HepG2 (cell line): ENCODE measurements at regions not wholly inside any gene's neighbourhood (a gene's known extent, or its start where the extent isn't known, plus 50 kb on each side); places are given as distances from the start of the nearest gene placed in this dataset.

Source experiments
- BRCA1 ChIP-seq: sonication (generic); formaldehyde crosslinking; IDR thresholded peaks from 2 replicates; pipeline ENCODE4 v1.4.0; 2020; ENCODE audit warnings: missing genetic modification reagents
- GMEB1 ChIP-seq: sonication (generic); formaldehyde crosslinking; IDR thresholded peaks from 2 replicates; pipeline ENCODE4 v1.5.1; 2020; ENCODE audit warnings: missing genetic modification reagents, mild to moderate bottlenecking, borderline replicate concordance
- ZNF770 ChIP-seq: sonication (generic); formaldehyde crosslinking; IDR thresholded peaks from 2 replicates; pipeline ENCODE4 v1.5.0; 2020; ENCODE audit warnings: mild to moderate bottlenecking, missing genetic modification reagents
- TF ChIP-seq, protein P1 (sequence below): IDR thresholded peaks from 2 replicates; pipeline ENCODE4 v1.6.1; 2012; ENCODE audit warnings: inconsistent platforms
- TF ChIP-seq, protein P2 (sequence below): sonication (generic); formaldehyde crosslinking; IDR thresholded peaks from 2 replicates; pipeline ENCODE4 v1.5.0; 2020; ENCODE audit warnings: missing genetic modification reagents

DNA sequence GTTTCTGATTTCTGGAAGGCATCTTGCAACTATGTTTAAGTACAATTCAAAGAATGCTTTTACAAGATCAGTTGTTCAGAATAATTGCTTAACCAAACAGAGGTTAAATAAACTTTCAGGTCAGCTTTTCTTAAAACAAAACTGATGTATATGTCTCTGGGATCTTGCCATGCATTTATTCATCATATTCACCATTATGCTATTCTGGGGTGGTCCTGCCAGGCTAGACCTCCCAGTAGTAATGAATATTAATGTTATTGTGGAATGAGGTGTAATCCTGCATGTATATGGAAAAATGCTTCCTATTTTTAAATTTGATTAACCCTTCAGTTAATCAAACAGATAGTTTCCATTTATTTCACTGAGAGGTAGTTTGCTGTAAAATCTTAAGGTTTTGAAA is 129.3 kb upstream of the RGPD4 start:
- TF ChIP-seq BRCA1 (no peak), ZNF770 (CRISPR knock-in tag) (no peak), GMEB1 (CRISPR knock-in tag) (no peak)
- TF ChIP-seq, protein P1, sequence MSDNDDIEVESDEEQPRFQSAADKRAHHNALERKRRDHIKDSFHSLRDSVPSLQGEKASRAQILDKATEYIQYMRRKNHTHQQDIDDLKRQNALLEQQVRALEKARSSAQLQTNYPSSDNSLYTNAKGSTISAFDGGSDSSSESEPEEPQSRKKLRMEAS, result no peak
- TF ChIP-seq, protein P2, sequence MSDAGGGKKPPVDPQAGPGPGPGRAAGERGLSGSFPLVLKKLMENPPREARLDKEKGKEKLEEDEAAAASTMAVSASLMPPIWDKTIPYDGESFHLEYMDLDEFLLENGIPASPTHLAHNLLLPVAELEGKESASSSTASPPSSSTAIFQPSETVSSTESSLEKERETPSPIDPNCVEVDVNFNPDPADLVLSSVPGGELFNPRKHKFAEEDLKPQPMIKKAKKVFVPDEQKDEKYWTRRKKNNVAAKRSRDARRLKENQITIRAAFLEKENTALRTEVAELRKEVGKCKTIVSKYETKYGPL (CRISPR knock-in tag), result no peak
